ENCODE measurements at regions not wholly inside any gene's neighbourhood (a gene's known extent, or its start where the extent isn't known, plus 50 kb on each side); places are given as distances from the start of the nearest gene placed in this dataset.

DNA sequence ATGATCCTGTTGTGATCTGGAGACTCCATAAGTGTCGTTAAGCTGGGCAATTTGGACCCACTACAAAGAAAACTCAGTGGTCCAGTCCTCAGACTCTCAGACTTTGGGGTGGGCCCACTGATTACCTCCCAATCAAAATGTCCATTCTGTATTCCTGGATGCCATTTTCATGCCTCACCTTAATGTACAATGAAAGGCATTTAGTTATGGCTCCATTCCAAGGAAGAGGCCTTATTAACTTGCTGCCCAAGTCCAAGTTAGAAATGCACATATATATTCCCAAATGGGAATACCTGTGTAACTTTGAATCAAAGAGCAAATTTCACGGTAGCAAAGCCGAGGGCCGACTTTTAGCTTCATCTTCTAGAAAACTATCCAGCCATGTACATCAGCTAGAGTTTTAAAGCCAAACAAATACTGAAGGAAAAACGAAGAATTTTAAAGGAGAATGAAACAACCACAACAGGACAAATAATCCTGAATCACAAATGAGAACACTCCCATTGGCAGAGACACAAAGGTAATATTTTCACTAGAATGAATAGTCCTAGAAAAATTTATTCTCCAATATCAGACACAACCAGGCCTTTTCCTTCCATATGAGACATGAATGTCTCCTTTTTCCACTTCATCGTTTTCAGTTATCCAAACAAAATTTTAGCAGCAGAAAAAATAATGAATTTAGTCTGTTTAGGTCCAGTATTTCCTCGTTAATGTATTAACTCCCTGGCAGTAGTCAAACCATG is 63.7 kb upstream of the HHIP start:
- Histone ChIP-seq H3K4me3 (ENCODE audit: low read depth, low read length) (no peak overlapping the region), H3K4me1 (no peaks in the 10 kb centered on the region), H3K9me3 (no peaks in the 10 kb centered on the region), H3K36me3 (no peaks in the 10 kb centered on the region), H3K27me3 (no peaks in the 10 kb centered on the region)
- TF ChIP-seq, protein P1, sequence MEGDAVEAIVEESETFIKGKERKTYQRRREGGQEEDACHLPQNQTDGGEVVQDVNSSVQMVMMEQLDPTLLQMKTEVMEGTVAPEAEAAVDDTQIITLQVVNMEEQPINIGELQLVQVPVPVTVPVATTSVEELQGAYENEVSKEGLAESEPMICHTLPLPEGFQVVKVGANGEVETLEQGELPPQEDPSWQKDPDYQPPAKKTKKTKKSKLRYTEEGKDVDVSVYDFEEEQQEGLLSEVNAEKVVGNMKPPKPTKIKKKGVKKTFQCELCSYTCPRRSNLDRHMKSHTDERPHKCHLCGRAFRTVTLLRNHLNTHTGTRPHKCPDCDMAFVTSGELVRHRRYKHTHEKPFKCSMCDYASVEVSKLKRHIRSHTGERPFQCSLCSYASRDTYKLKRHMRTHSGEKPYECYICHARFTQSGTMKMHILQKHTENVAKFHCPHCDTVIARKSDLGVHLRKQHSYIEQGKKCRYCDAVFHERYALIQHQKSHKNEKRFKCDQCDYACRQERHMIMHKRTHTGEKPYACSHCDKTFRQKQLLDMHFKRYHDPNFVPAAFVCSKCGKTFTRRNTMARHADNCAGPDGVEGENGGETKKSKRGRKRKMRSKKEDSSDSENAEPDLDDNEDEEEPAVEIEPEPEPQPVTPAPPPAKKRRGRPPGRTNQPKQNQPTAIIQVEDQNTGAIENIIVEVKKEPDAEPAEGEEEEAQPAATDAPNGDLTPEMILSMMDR (IDR thresholded peaks at IDR 0.05; ENCODE audit: low read depth, low read length) = no peak
- no peak for DNase-seq

DNA sequence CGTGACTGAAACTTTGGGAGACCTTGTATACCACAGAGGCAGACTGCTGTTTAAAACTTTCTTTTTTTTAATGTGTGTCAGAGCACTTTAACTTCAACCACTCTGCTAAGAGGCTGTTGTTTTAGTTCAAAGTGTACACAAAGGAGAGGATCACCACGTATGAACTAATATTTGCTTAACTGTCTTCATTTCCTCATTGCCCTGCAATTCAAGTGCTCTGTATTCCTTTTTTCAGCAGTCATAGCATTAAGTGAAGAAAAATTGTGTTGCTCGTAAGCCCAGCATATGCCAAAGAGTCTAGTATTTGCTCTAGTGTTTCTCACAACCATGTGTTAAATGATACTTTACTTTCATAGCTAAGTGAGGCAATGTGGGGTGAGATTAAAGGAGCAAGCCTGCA is 63.0 kb upstream of the HHIP start:
- DNase-seq = no peak
- no peaks in the 10 kb centered on the region for H3K27me3 ChIP-seq
- no peak overlapping the region for H3K4me3 ChIP-seq (ENCODE audit: low read depth, low read length)
- no peaks in the 10 kb centered on the region for H3K36me3 ChIP-seq
- H3K4me1 ChIP-seq = no peaks in the 10 kb centered on the region
- no peaks in the 10 kb centered on the region for H3K9me3 ChIP-seq
- TF ChIP-seq, protein P1 (IDR thresholded peaks at IDR 0.05; ENCODE audit: low read depth, low read length) = no peak

GRCh38 chr4:144583658-144584057 is 62.3 kb upstream of the HHIP start:
- no peaks in the 10 kb centered on the region for H3K27me3 ChIP-seq

DNA sequence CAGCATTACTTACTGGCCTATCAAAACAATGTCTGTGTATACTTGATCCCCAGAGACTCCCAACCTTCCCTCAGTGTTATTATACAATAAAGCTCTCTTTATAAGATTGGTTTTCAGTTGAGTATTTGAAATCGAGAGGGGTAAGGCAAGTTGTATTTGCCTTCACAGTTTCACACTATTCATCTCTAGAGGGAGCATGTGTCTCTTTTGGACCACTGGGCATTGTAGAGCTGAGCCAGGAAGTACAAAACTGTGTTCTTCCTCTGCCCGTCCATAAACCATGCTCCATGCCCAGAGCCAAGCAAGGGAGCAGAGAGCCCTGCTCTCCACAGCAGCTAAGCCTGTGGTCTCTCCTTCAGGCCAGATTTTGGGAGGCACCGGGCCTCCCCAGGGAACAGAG is 61.5 kb upstream of the HHIP start:
- TF ChIP-seq, protein P1 (IDR thresholded peaks at IDR 0.05; ENCODE audit: low read depth, low read length) = no peak
- no peaks in the 10 kb centered on the region for H3K4me1 ChIP-seq
- no peaks in the 10 kb centered on the region for H3K36me3 ChIP-seq
- H3K9me3 ChIP-seq = no peaks in the 10 kb centered on the region
- no peak overlapping the region for H3K4me3 ChIP-seq (ENCODE audit: low read depth, low read length)
- DNase-seq = no peak
- H3K27me3 ChIP-seq = no peaks in the 10 kb centered on the region

More at GRCh38 chr4:144583658-144584057, 62.3 kb upstream of the HHIP start:
- TF ChIP-seq, protein P1 (IDR thresholded peaks at IDR 0.05; ENCODE audit: low read depth, low read length) = no peak
- Histone ChIP-seq H3K4me1 (no peaks in the 10 kb centered on the region), H3K36me3 (no peaks in the 10 kb centered on the region), H3K9me3 (no peaks in the 10 kb centered on the region), H3K4me3 (ENCODE audit: low read depth, low read length) (no peak overlapping the region)
- DNase-seq = no peak

DNA sequence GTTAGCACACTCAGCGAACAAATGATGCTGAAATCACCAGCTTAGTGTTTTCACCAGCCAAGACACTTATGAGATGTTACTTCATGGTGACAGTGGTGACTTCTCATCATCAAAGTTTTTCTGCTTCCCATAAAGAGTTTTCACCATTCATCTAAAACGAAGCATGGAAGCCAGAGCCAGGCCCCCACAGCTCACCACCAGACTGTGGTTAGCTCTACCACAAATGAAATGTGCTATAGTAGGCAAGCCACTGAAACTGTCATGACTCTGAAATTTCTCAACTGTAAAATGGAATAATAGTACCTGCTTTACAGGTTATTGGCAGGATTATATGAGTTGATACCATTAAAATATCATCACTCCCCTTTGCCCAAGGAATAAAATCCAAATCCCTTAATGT is 56.4 kb upstream of the HHIP start:
- Histone ChIP-seq H3K36me3 (no peaks in the 10 kb centered on the region), H3K4me1 (no peaks in the 10 kb centered on the region), H3K9me3 (no peaks in the 10 kb centered on the region), H3K4me3 (ENCODE audit: low read depth, low read length) (no peak overlapping the region), H3K27me3 (no peaks in the 10 kb centered on the region)
- DNase-seq = no peak
- TF ChIP-seq, protein P1 (IDR thresholded peaks at IDR 0.05; ENCODE audit: low read depth, low read length) = no peak

- H3K4me3 ChIP-seq (ENCODE audit: low read depth, low read length) = no peak overlapping the region
- no peaks in the 10 kb centered on the region for H3K4me1 ChIP-seq
- H3K9me3 ChIP-seq = no peaks in the 10 kb centered on the region
- H3K27me3 ChIP-seq = no peaks in the 10 kb centered on the region
- no peaks in the 10 kb centered on the region for H3K36me3 ChIP-seq
- no peak for DNase-seq
- TF ChIP-seq, protein P1 (IDR thresholded peaks at IDR 0.05; ENCODE audit: low read depth, low read length) = no peak
Observed at GRCh38 chr4:144590020-144590419, 55.9 kb upstream of the HHIP start.

All from BE2C (cell line).